ENCODE measurements at regions not wholly inside any gene's neighbourhood (a gene's known extent, or its start where the extent isn't known, plus 50 kb on each side); places are given as distances from the start of the nearest gene placed in this dataset.

- Mint-ChIP-seq H3K4me1 (ENCODE audit: low read depth, unreplicated experiment) (peaks cover 3% of the 10 kb centered on the region), H3K27ac (ENCODE audit: unreplicated experiment) (no peak overlapping the region), H3K4me3 (ENCODE audit: unreplicated experiment) (no peak overlapping the region), H3K9me3 (ENCODE audit: unreplicated experiment) (no peaks in the 10 kb centered on the region), H3K36me3 (ENCODE audit: low read depth, unreplicated experiment) (no peaks in the 10 kb centered on the region), H3K27me3 (ENCODE audit: low read depth, unreplicated experiment) (peaks cover 4% of the 10 kb centered on the region)
- no peaks in the 10 kb centered on the region for H3K27me3 ChIP-seq (ENCODE audit: insufficient read depth, low read length)
- no peaks in the 10 kb centered on the region for H3K9me3 ChIP-seq (ENCODE audit: insufficient read depth, low read depth, low read length)
- no peaks in the 10 kb centered on the region for H3K4me1 ChIP-seq (ENCODE audit: insufficient read depth, low read length)
- TF ChIP-seq CTCF (IDR thresholded peaks at IDR 0.05; ENCODE audit: insufficient read depth, low read depth, low read length) (no peak), EZH2 (IDR thresholded peaks at IDR 0.05; ENCODE audit: insufficient read depth, low read length) (no peak)
- no peak overlapping the region for H2AFZ ChIP-seq (ENCODE audit: low read depth, low read length)
- no peak overlapping the region for H3K27ac ChIP-seq (ENCODE audit: low read depth, low read length)
- no peaks in the 10 kb centered on the region for H3K79me2 ChIP-seq (ENCODE audit: insufficient read depth, low read length)
- no peaks in the 10 kb centered on the region for H3K36me3 ChIP-seq (ENCODE audit: insufficient read depth, low read length)
- H3K4me3 ChIP-seq (ENCODE audit: insufficient read depth, low read depth, low read length): no peak overlapping the region
- no peak overlapping the region for H3K4me2 ChIP-seq (ENCODE audit: low read length)
- H3K9ac ChIP-seq (ENCODE audit: low read length): no peak overlapping the region
- FAIRE-seq (no peak), DNase-seq (ENCODE audit: low read depth) (no peak)
- H4K20me1 ChIP-seq (ENCODE audit: insufficient read depth, low read length): no peaks in the 10 kb centered on the region
Observed at GRCh38 chr3:130823241-130823884, 70.5 kb upstream of the ATP2C1 start.

GRCh38 chr3:130823996-130824395 is 69.9 kb upstream of the ATP2C1 start:
- no peak overlapping the region for H3K4me2 ChIP-seq (ENCODE audit: low read length)
- FAIRE-seq: no peak
- no peaks in the 10 kb centered on the region for H4K20me1 ChIP-seq (ENCODE audit: insufficient read depth, low read length)

More at GRCh38 chr3:130823996-130824395, 69.9 kb upstream of the ATP2C1 start:
- no peak overlapping the region for H3K9ac ChIP-seq (ENCODE audit: low read length)
- DNase-seq (ENCODE audit: low read depth): no peak
- no peaks in the 10 kb centered on the region for H3K4me1 ChIP-seq (ENCODE audit: insufficient read depth, low read length)
- H3K9me3 Mint-ChIP-seq (ENCODE audit: unreplicated experiment): no peaks in the 10 kb centered on the region
- peaks cover under 1% of the 10 kb centered on the region for H3K4me1 Mint-ChIP-seq (ENCODE audit: low read depth, unreplicated experiment)
- no peaks in the 10 kb centered on the region for H3K27me3 ChIP-seq (ENCODE audit: insufficient read depth, low read length)
- no peaks in the 10 kb centered on the region for H3K36me3 Mint-ChIP-seq (ENCODE audit: low read depth, unreplicated experiment)
- no peaks in the 10 kb centered on the region for H3K36me3 ChIP-seq (ENCODE audit: insufficient read depth, low read length)
- no peak for TF ChIP-seq CTCF (IDR thresholded peaks at IDR 0.05; ENCODE audit: insufficient read depth, low read depth, low read length)
- TF ChIP-seq EZH2 (IDR thresholded peaks at IDR 0.05; ENCODE audit: insufficient read depth, low read length): no peak
- no peaks in the 10 kb centered on the region for H3K9me3 ChIP-seq (ENCODE audit: insufficient read depth, low read depth, low read length)
- H3K27me3 Mint-ChIP-seq (ENCODE audit: low read depth, unreplicated experiment): peaks cover 4% of the 10 kb centered on the region
- H3K79me2 ChIP-seq (ENCODE audit: insufficient read depth, low read length): no peaks in the 10 kb centered on the region
- H2AFZ ChIP-seq (ENCODE audit: low read depth, low read length): no peak overlapping the region
- H3K4me3 Mint-ChIP-seq (ENCODE audit: unreplicated experiment): no peak overlapping the region
- no peak overlapping the region for H3K27ac ChIP-seq (ENCODE audit: low read depth, low read length)
- no peak overlapping the region for H3K4me3 ChIP-seq (ENCODE audit: insufficient read depth, low read depth, low read length)
- H3K27ac Mint-ChIP-seq (ENCODE audit: unreplicated experiment): no peak overlapping the region

Data from astrocyte (in vitro differentiated cells and primary cell).